ENCODE measurements at regions not wholly inside any gene's neighbourhood (a gene's known extent, or its start where the extent isn't known, plus 50 kb on each side); places are given as distances from the start of the nearest gene placed in this dataset.
A peak's percentile ranks its signal among the peaks of the same experiment; 100 is the strongest.
"Not testable (repeated sequence)": the region's sequence is repeated elsewhere in the genome, so short reads cannot be mapped to it uniquely, and the experiment has no call there.

- intact Hi-C loops (cut with DNase I) = no loop called here
- DNase-seq (ENCODE audit: missing footprints) (no peak), ATAC-seq (no peak)
These were observed 216.0 kb upstream of the ZBTB20 start for GRCh38 chr3:115363071-115363470.

GRCh38 chr3:115369021-115369420 lies 221.9 kb upstream of the ZBTB20 start:
- ATAC-seq = no peak
- DNase-seq (ENCODE audit: missing footprints) = no peak
- intact Hi-C loops (cut with DNase I) = no loop called here

GRCh38 chr3:115375362-115375761 lies 228.3 kb upstream of the ZBTB20 start:
- DNase-seq (ENCODE audit: missing footprints) = no peak
- intact Hi-C loops (cut with DNase I) = no loop called here
- no peak for ATAC-seq

- peak; percentile 71 for ATAC-seq
- DNase-seq (ENCODE audit: missing footprints) = no peak
- intact Hi-C loops (cut with DNase I) = no loop called here
These were observed 233.9 kb upstream of the ZBTB20 start for GRCh38 chr3:115380883-115381572.

GRCh38 chr3:115381573-115381912 lies 234.5 kb upstream of the ZBTB20 start:
- ATAC-seq (peak; percentile 94), DNase-seq (ENCODE audit: missing footprints) (peak; percentile 67)
- intact Hi-C loops (cut with DNase I) = no loop called here

GRCh38 chr3:115381931-115382330 lies 234.8 kb upstream of the ZBTB20 start:
- intact Hi-C loops (cut with DNase I) = no loop called here
- no peak for DNase-seq (ENCODE audit: missing footprints)
- ATAC-seq = no peak

GRCh38 chr3:115384381-115384780 lies 237.3 kb upstream of the ZBTB20 start:
- ATAC-seq (no peak), DNase-seq (ENCODE audit: missing footprints) (no peak)
- intact Hi-C loops (cut with DNase I) = no loop called here

- no peak for ATAC-seq
- intact Hi-C loops (cut with DNase I) = no loop called here
- no peak for DNase-seq (ENCODE audit: missing footprints)
These were observed 237.3 kb upstream of the GAP43 start for GRCh38 chr3:115385774-115386730.

- DNase-seq (ENCODE audit: missing footprints) (no peak), ATAC-seq (peak; percentile 84)
- intact Hi-C loops (cut with DNase I) = loop anchor here (2.0 kb wide), 1 partner anchor 137 kb away; no protein-coding TSS in a partner anchor
These were observed 235.1 kb upstream of the GAP43 start for GRCh38 chr3:115388166-115388565.

GRCh38 chr3:115388811-115389210 lies 234.5 kb upstream of the GAP43 start:
- ATAC-seq (no peak), DNase-seq (ENCODE audit: missing footprints) (no peak)
- intact Hi-C loops (cut with DNase I) = loop anchor here (2.0 kb wide), 1 partner anchor 136 kb away; no protein-coding TSS in a partner anchor

GRCh38 chr3:115396801-115397200 lies 226.5 kb upstream of the GAP43 start:
- DNase-seq (ENCODE audit: missing footprints) (no peak), ATAC-seq (no peak)
- intact Hi-C loops (cut with DNase I) = no loop called here

- ATAC-seq = no peak
- intact Hi-C loops (cut with DNase I) = no loop called here
- DNase-seq (ENCODE audit: missing footprints) = no peak
These were observed 225.9 kb upstream of the GAP43 start for GRCh38 chr3:115397433-115397832.

- DNase-seq (ENCODE audit: missing footprints) = no peak
- intact Hi-C loops (cut with DNase I) = no loop called here
- ATAC-seq = no peak
These were observed 224.8 kb upstream of the GAP43 start for GRCh38 chr3:115398506-115398905.

GRCh38 chr3:115399750-115400149 lies 223.6 kb upstream of the GAP43 start:
- DNase-seq (ENCODE audit: missing footprints) (no peak), ATAC-seq (no peak)
- intact Hi-C loops (cut with DNase I) = no loop called here

GRCh38 chr3:115401298-115401697 lies 222.0 kb upstream of the GAP43 start:
- intact Hi-C loops (cut with DNase I) = no loop called here
- no peak for ATAC-seq
- DNase-seq (ENCODE audit: missing footprints) = no peak

- intact Hi-C loops (cut with DNase I) = no loop called here
- DNase-seq (ENCODE audit: missing footprints) (no peak), ATAC-seq (no peak)
These were observed 221.3 kb upstream of the GAP43 start for GRCh38 chr3:115401851-115402501.

- ATAC-seq (no peak), DNase-seq (ENCODE audit: missing footprints) (no peak)
- intact Hi-C loops (cut with DNase I) = no loop called here
These were observed 220.7 kb upstream of the GAP43 start for GRCh38 chr3:115402651-115403050.

- DNase-seq (ENCODE audit: missing footprints) (no peak), ATAC-seq (no peak)
- intact Hi-C loops (cut with DNase I) = no loop called here
These were observed 219.5 kb upstream of the GAP43 start for GRCh38 chr3:115403786-115404185.

GRCh38 chr3:115409596-115409995 lies 213.7 kb upstream of the GAP43 start:
- ATAC-seq (no peak), DNase-seq (ENCODE audit: missing footprints) (no peak)
- intact Hi-C loops (cut with DNase I) = no loop called here

GRCh38 chr3:115414610-115415009 lies 208.7 kb upstream of the GAP43 start:
- intact Hi-C loops (cut with DNase I); DNase-seq (ENCODE audit: missing footprints); ATAC-seq: not testable (repeated sequence)

Measured in Right ventricle myocardium inferior (tissue), 1 donor.